ENCODE measurements at regions not wholly inside any gene's neighbourhood (a gene's known extent, or its start where the extent isn't known, plus 50 kb on each side); places are given as distances from the start of the nearest gene placed in this dataset.

- no peak for TF ChIP-seq CTCF (IDR thresholded peaks at IDR 0.05; ENCODE audit: low read length)
- no peak for TF ChIP-seq EZH2 (IDR thresholded peaks at IDR 0.05; ENCODE audit: borderline replicate concordance, low read length)
Measured at GRCh38 chr5:163967268-163967667, 461.8 kb downstream of the MAT2B start.
